Right atrium auricular region (tissue), 2 donors: ENCODE measurements at regions not wholly inside any gene's neighbourhood (a gene's known extent, or its start where the extent isn't known, plus 50 kb on each side); places are given as distances from the start of the nearest gene placed in this dataset.

Source experiments
- DNase-seq: peaks from one replicate; pipeline ENCODE4 v3.0.0-alpha.2; 2019; ENCODE audit warnings: low spot score
- H3K27ac ChIP-seq, 2 donors: fragments of 200-600 bp; sonication (generic); 1 replicate in 1 of 2; 2 replicates in 1 of 2; pipeline ENCODE4 v1.5.1; 2016 to 2019
- H3K27me3 ChIP-seq, 2 donors: fragments of 200-600 bp; sonication (generic); one replicate each; pipeline versions ENCODE4 v1.5.1 to v1.6.0; 2017 to 2019
- H3K36me3 ChIP-seq: fragments of 200-600 bp; sonication (generic); one replicate; pipeline ENCODE4 v1.5.1; 2016
- H3K4me1 ChIP-seq, 2 donors: fragments of 200-600 bp; sonication (generic); one replicate each; pipeline versions ENCODE4 v1.5.1 to v1.6.0; 2017 to 2019
- H3K4me3 ChIP-seq, 2 donors: fragments of 200-600 bp; sonication (generic); 1 replicate in 1 of 2; 2 replicates in 1 of 2; pipeline ENCODE4 v1.5.1; 2017 to 2019; ENCODE audit warnings: mild to moderate bottlenecking in 1 of 2, moderate library complexity in 1 of 2
- H3K9me3 ChIP-seq, 2 donors: fragments of 200-600 bp; sonication (generic); one replicate each; pipeline ENCODE4 v1.5.1; 2019
- CTCF ChIP-seq, 2 donors: fragments of 200-600 bp; sonication (generic); IDR thresholded peaks; one replicate each; pipeline ENCODE4 v1.5.1; 2019; ENCODE audit warnings: antibody characterized with exemption in 2 of 2

GRCh38 chr11:134710861-134711407, 298.9 kb upstream of the B3GAT1 start:
- no peaks in the 10 kb centered on the region for H3K36me3 ChIP-seq
- no peak for DNase-seq
- no peak overlapping the region for H3K4me3 ChIP-seq
- no peaks in the 10 kb centered on the region for H3K4me1 ChIP-seq
- H3K27ac ChIP-seq, result no peak overlapping the region
- TF ChIP-seq CTCF (IDR thresholded peaks at IDR 0.05), result no peak
- H3K27me3 ChIP-seq, result no peaks in the 10 kb centered on the region
- H3K9me3 ChIP-seq, result no peaks in the 10 kb centered on the region

GRCh38 chr11:134705858-134706257, 293.8 kb upstream of the B3GAT1 start:
- no peaks in the 10 kb centered on the region for H3K27me3 ChIP-seq
- DNase-seq, result no peak
- no peak overlapping the region for H3K4me3 ChIP-seq

GRCh38 chr11:134702827-134703226, 290.8 kb upstream of the B3GAT1 start:
- Histone ChIP-seq H3K27ac (no peak overlapping the region), H3K36me3 (no peaks in the 10 kb centered on the region), H3K4me1 (no peaks in the 10 kb centered on the region), H3K4me3 (no peak overlapping the region), H3K27me3 (no peaks in the 10 kb centered on the region), H3K9me3 (no peaks in the 10 kb centered on the region)
- TF ChIP-seq CTCF (IDR thresholded peaks at IDR 0.05), result no peak
- DNase-seq, result no peak

More at GRCh38 chr11:134705858-134706257, 293.8 kb upstream of the B3GAT1 start:
- no peaks in the 10 kb centered on the region for H3K36me3 ChIP-seq
- H3K27ac ChIP-seq, result no peak overlapping the region
- H3K9me3 ChIP-seq, result no peaks in the 10 kb centered on the region
- no peak for TF ChIP-seq CTCF (IDR thresholded peaks at IDR 0.05)
- H3K4me1 ChIP-seq, result no peaks in the 10 kb centered on the region

- Histone ChIP-seq H3K4me3 (no peak overlapping the region), H3K27ac (no peak overlapping the region), H3K9me3 (no peaks in the 10 kb centered on the region), H3K4me1 (no peaks in the 10 kb centered on the region), H3K27me3 (no peaks in the 10 kb centered on the region), H3K36me3 (no peaks in the 10 kb centered on the region)
- DNase-seq, result no peak
- no peak for TF ChIP-seq CTCF (IDR thresholded peaks at IDR 0.05)
Measured at GRCh38 chr11:134701564-134702165, 289.6 kb upstream of the B3GAT1 start.

GRCh38 chr11:134700101-134700640, 288.1 kb upstream of the B3GAT1 start:
- DNase-seq, result no peak
- Histone ChIP-seq H3K27me3 (no peaks in the 10 kb centered on the region), H3K4me3 (no peak overlapping the region), H3K9me3 (no peaks in the 10 kb centered on the region), H3K4me1 (no peaks in the 10 kb centered on the region), H3K36me3 (no peaks in the 10 kb centered on the region), H3K27ac (no peak overlapping the region)
- TF ChIP-seq CTCF (IDR thresholded peaks at IDR 0.05), result no peak

- H3K27me3 ChIP-seq, result no peaks in the 10 kb centered on the region
- no peak for TF ChIP-seq CTCF (IDR thresholded peaks at IDR 0.05)
- no peak overlapping the region for H3K4me3 ChIP-seq
- H3K9me3 ChIP-seq, result no peaks in the 10 kb centered on the region
- no peaks in the 10 kb centered on the region for H3K4me1 ChIP-seq
- DNase-seq, result no peak
- no peak overlapping the region for H3K27ac ChIP-seq
- H3K36me3 ChIP-seq, result no peaks in the 10 kb centered on the region
Measured at GRCh38 chr11:134696455-134696854, 284.4 kb upstream of the B3GAT1 start.
